ENCODE measurements at regions not wholly inside any gene's neighbourhood (a gene's known extent, or its start where the extent isn't known, plus 50 kb on each side); places are given as distances from the start of the nearest gene placed in this dataset.

DNA sequence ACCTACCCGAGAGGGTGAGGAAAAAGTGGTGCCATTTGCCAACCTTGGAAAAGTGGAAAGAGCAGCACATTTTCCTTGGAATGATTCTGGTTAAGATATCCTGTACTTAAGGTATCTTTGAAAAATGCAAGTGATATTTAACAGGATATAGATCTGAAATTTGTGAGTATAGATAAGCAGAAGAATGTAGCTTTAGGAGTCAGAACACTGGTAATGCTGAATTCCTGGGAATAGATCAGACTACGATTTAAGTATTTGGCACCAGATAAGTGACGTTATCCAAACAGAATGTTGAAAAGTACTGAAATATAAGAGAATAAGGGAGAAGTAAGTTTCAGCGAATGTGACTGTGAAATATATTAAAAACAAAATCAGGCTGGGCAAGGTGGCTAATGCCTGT is 210.1 kb downstream of the PCDH7 start:
- TF ChIP-seq, protein P1, sequence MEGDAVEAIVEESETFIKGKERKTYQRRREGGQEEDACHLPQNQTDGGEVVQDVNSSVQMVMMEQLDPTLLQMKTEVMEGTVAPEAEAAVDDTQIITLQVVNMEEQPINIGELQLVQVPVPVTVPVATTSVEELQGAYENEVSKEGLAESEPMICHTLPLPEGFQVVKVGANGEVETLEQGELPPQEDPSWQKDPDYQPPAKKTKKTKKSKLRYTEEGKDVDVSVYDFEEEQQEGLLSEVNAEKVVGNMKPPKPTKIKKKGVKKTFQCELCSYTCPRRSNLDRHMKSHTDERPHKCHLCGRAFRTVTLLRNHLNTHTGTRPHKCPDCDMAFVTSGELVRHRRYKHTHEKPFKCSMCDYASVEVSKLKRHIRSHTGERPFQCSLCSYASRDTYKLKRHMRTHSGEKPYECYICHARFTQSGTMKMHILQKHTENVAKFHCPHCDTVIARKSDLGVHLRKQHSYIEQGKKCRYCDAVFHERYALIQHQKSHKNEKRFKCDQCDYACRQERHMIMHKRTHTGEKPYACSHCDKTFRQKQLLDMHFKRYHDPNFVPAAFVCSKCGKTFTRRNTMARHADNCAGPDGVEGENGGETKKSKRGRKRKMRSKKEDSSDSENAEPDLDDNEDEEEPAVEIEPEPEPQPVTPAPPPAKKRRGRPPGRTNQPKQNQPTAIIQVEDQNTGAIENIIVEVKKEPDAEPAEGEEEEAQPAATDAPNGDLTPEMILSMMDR (IDR thresholded peaks at IDR 0.05): no peak
- no peak overlapping the region for H3K4me3 ChIP-seq
- no peak overlapping the region for H3K27ac ChIP-seq
- DNase-seq (ENCODE audit: low spot score): no peak

DNA sequence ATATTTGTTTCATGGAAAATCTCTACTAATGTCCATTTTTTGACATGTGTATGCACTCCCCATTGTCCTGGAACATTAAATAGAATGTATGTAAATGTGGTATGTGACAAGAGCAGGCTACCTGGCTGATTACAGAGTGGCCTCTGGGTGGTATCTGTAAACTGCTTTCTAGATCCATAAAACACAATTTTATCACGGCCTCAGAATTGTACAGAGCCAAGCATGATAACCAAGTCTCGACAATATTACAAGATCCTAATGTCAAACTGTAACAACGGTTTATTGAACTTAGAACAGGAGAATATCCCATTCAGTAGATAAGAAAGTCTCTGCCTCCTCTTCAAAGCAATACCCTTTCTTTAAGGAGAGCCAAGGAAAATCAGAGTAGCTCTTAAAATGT is 212.4 kb downstream of the PCDH7 start:
- TF ChIP-seq, protein P1 (IDR thresholded peaks at IDR 0.05): no peak
- H3K27ac ChIP-seq: no peak overlapping the region
- DNase-seq (ENCODE audit: low spot score): no peak
- H3K4me3 ChIP-seq: no peak overlapping the region

DNA sequence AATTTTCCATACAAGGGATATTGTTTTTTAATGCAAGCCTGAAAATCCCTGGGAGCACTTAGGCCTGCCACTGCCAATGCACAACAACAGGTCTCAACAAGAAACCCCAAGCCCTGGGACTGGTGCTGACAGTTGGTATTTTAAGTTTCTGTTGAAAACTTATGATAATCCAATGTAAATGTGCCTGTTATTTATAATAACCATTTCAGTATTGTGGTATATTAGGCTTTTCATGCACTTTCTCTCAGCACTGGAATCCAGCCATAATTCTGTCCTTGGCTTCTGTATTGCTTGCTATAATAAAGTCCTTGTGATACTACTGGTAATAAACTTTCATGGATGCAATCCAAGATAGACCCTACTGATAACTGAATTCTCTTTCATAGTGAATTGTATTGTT is 218.9 kb downstream of the PCDH7 start:
- TF ChIP-seq, protein P1 (IDR thresholded peaks at IDR 0.05): no peak
- H3K4me3 ChIP-seq: no peak overlapping the region
- no peak for DNase-seq (ENCODE audit: low spot score)
- H3K27ac ChIP-seq: no peak overlapping the region

DNA sequence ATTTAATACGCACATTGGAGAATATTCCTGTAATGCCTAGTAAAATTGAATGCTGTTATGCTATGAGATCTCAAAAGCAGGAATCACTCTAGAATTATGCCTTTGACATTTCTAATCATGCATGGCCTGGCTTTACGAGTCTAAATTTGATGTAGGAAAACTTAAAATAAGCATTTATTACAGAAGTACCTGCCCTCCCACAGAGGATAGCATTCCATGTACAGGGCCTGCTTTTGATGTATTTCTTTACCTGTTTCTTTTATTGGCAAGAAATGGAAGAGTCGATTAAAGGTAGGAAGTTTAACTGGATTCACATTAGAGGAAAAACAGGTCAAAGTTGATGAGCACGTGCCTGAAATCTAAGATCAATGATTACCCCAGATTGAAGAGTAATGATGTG is 219.5 kb downstream of the PCDH7 start:
- TF ChIP-seq, protein P1 (IDR thresholded peaks at IDR 0.05): no peak
- Histone ChIP-seq H3K27ac (no peak overlapping the region), H3K4me3 (no peak overlapping the region)
- DNase-seq (ENCODE audit: low spot score): no peak

DNA sequence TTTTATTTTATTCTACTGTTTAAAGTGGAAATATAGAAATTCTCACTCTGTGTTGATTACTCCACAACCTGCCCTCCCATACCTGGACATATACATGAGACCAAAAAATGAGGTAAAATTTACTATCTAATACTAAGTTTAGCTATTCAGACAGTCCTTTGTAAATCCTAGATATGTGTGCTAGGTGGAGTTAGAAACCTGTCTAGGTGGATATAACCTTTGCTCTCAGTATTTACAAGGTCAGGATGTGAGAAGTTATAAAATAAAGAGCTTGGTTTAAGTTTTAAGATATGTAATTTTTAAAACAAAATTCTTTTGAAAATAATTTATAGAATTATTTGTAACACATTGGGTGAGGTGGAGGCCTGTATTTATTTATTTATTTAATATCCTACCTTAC is 221.5 kb downstream of the PCDH7 start:
- Histone ChIP-seq H3K4me3 (no peak overlapping the region), H3K27ac (no peak overlapping the region)
- DNase-seq (ENCODE audit: low spot score): no peak
- TF ChIP-seq, protein P1 (IDR thresholded peaks at IDR 0.05): no peak

DNA sequence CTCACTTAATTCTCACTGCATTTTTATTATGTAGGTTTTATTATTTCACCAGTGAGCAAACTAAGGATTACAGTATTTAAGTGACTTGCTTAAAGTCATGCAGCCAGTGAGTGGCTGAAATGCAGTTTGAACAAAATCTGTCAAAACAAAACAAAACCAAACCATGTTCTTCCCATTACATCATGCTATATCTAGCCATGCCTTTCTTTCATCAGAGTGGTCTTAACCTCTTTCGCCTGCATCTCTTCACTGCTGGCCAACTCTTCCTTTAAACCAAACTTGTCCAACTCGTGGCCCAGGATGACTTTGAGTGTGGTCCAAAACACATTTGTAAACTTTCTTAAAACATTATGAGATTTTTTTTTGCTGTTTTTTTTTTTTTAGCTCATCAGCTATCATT is 223.2 kb downstream of the PCDH7 start:
- TF ChIP-seq, protein P1 (IDR thresholded peaks at IDR 0.05): no peak
- DNase-seq (ENCODE audit: low spot score): no peak

DNA sequence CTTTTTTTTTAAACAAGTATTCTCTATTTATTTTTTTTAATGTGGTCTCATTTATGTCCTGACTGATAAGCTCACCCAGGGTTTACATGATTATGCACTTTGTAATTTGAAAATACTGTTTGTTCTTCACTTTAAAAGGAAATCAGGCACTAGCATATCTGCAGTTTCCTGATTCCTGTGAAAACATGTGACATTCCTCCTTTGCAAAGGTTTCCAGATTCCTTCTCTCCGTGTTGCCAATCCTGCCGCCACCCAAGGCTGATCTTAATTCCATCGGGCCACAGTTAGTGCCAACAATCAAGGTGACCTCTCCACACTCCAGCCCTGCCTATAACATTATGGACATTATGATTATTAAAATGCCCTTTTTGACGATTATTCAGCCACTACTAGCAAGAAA is 225.4 kb downstream of the PCDH7 start:
- Histone ChIP-seq H3K27ac (peak overlapping the region in 1 of 2 donors; percentile 57), H3K4me3 (no peak overlapping the region)
- DNase-seq (ENCODE audit: low spot score): no peak
- TF ChIP-seq, protein P1 (IDR thresholded peaks at IDR 0.05): no peak

More for the DNA sequence above, 223.2 kb downstream of the PCDH7 start:
- Histone ChIP-seq H3K27ac (no peak overlapping the region), H3K4me3 (no peak overlapping the region)
